NOMO-1 treated with dmso at 0.1 percent for 144 hours (cell line): ENCODE measurements at regions not wholly inside any gene's neighbourhood (a gene's known extent, or its start where the extent isn't known, plus 50 kb on each side); places are given as distances from the start of the nearest gene placed in this dataset.
"Not testable (repeated sequence)": the region's sequence is repeated elsewhere in the genome, so short reads cannot be mapped to it uniquely, and the experiment has no call there.

Experiments used
- DNase-seq: peaks from one replicate; lab custom pipeline; 2025; ENCODE audit not compliant: unreplicated experiment; lab: John Stamatoyannopoulos, UW

GRCh38 chr20:24831232-24831631 is 117.8 kb upstream of the CST7 start:
- no peak for DNase-seq

- no peak for DNase-seq
Observed at GRCh38 chr20:24832518-24832917, 116.6 kb upstream of the CST7 start.

GRCh38 chr20:24833592-24833991 is 115.5 kb upstream of the CST7 start:
- no peak for DNase-seq

GRCh38 chr20:24834310-24834709 is 114.8 kb upstream of the CST7 start:
- DNase-seq = no peak

- DNase-seq = no peak
Observed at GRCh38 chr20:24835195-24835594, 113.9 kb upstream of the CST7 start.

GRCh38 chr20:24836041-24836533 is 113.0 kb upstream of the CST7 start:
- no peak for DNase-seq

- DNase-seq = no peak
Observed at GRCh38 chr20:24836661-24837299, 112.3 kb upstream of the CST7 start.

- no peak for DNase-seq
Observed at GRCh38 chr20:24837781-24838450, 111.2 kb upstream of the CST7 start.

GRCh38 chr20:24838546-24839535 is 110.2 kb upstream of the CST7 start:
- no peak for DNase-seq

- no peak for DNase-seq
Observed at GRCh38 chr20:24840121-24840713, 108.9 kb upstream of the CST7 start.

- no peak for DNase-seq
Observed at GRCh38 chr20:24842274-24842917, 106.7 kb upstream of the CST7 start.

GRCh38 chr20:24842918-24843715 is 106.0 kb upstream of the CST7 start:
- peak; percentile 5 for DNase-seq

GRCh38 chr20:24850176-24850575 is 98.9 kb upstream of the CST7 start:
- DNase-seq = no peak

- DNase-seq = no peak
Observed at GRCh38 chr20:24851346-24852019, 97.6 kb upstream of the CST7 start.

- no peak for DNase-seq
Observed at GRCh38 chr20:24853916-24854315, 95.2 kb upstream of the CST7 start.

- no peak for DNase-seq
Observed at GRCh38 chr20:24855848-24856247, 93.2 kb upstream of the CST7 start.

- DNase-seq = not testable (repeated sequence)
Observed at GRCh38 chr20:24858500-24858899, 90.6 kb upstream of the CST7 start.

GRCh38 chr20:24859539-24859938 is 89.5 kb upstream of the CST7 start:
- DNase-seq = no peak

GRCh38 chr20:24862186-24862585 is 86.9 kb upstream of the CST7 start:
- DNase-seq = no peak
